PC-9 (cell line): ENCODE measurements at regions not wholly inside any gene's neighbourhood (a gene's known extent, or its start where the extent isn't known, plus 50 kb on each side); places are given as distances from the start of the nearest gene placed in this dataset.

Experiments used
- EZH2 ChIP-seq: fragments of 200-600 bp; sonication (generic); IDR thresholded peaks from 2 replicates; pipeline ENCODE4 v1.8.0; 2017; ENCODE audit warnings: antibody characterized with exemption, low read depth
- TF ChIP-seq, protein P1 (sequence below): fragments of 200-600 bp; sonication (generic); conservative IDR thresholded peaks from 2 replicates; pipeline ENCODE4 v1.6.1; 2017; ENCODE audit warnings: mixed run types, antibody characterized with exemption, mild to moderate bottlenecking, moderate library complexity

DNA sequence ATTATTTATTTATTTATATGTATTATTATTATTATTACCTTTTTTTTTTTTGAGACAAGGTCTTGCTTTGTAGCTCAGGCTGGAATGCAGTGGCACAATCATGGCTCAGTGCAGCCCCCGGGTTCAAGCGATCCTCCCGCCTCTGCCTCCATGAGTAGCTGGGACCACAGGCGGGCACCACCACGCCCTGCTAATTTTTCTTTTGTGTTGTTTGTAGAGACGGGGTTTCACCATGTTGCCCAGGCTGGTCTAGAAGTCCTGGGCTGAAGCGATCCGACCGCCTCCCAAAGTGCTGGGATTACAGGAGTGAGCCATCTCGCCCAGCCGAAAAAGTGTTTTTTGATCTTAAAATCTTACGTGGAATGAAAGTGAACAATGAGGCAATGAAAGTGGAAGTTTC is 79.4 kb upstream of the C1GALT1 start:
- TF ChIP-seq, protein P1, sequence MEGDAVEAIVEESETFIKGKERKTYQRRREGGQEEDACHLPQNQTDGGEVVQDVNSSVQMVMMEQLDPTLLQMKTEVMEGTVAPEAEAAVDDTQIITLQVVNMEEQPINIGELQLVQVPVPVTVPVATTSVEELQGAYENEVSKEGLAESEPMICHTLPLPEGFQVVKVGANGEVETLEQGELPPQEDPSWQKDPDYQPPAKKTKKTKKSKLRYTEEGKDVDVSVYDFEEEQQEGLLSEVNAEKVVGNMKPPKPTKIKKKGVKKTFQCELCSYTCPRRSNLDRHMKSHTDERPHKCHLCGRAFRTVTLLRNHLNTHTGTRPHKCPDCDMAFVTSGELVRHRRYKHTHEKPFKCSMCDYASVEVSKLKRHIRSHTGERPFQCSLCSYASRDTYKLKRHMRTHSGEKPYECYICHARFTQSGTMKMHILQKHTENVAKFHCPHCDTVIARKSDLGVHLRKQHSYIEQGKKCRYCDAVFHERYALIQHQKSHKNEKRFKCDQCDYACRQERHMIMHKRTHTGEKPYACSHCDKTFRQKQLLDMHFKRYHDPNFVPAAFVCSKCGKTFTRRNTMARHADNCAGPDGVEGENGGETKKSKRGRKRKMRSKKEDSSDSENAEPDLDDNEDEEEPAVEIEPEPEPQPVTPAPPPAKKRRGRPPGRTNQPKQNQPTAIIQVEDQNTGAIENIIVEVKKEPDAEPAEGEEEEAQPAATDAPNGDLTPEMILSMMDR: no peak
- no peak for TF ChIP-seq EZH2
